Body of pancreas (tissue), 4 donors: ENCODE measurements at regions not wholly inside any gene's neighbourhood (a gene's known extent, or its start where the extent isn't known, plus 50 kb on each side); places are given as distances from the start of the nearest gene placed in this dataset.
A peak's percentile ranks its signal among the peaks of the same experiment; 100 is the strongest.

Experiments
- ATAC-seq: fragments of 150-250 bp; one replicate; pipeline ENCODE4 v1.9.1; 2016
- DNase-seq, 4 donors: peaks; one replicate each; pipeline ENCODE4 v3.0.0-alpha.2; 2019
- H3K27ac ChIP-seq, 4 donors: fragments of 200-600 bp; sonication (generic); 1 replicate in 3 of 4; 2 replicates in 1 of 4; pipeline versions ENCODE4 v1.5.1 to v1.6.1; 2016 to 2019; ENCODE audit warnings: mild to moderate bottlenecking in 1 of 4, mixed read lengths in 1 of 4, moderate library complexity in 1 of 4
- H3K27me3 ChIP-seq, 2 donors: fragments of 200-600 bp; sonication (generic); one replicate each; pipeline ENCODE4 v1.6.0; 2016; ENCODE audit warnings: mild to moderate bottlenecking in 1 of 2
- H3K36me3 ChIP-seq, 2 donors: fragments of 200-600 bp; sonication (generic); replicated peaks in 1 of 2; 2 replicates each; pipeline ENCODE4 v1.5.1; 2016; ENCODE audit warnings: low read depth in 2 of 2; ENCODE audit not compliant: insufficient read depth in 1 of 2
- H3K4me1 ChIP-seq: fragments of 200-600 bp; sonication (generic); one replicate; pipeline ENCODE4 v1.6.0; 2016
- H3K4me3 ChIP-seq, 2 donors: fragments of 200-600 bp; sonication (generic); 1 replicate in 1 of 2; 2 replicates in 1 of 2; pipeline ENCODE4 v1.5.1; 2016 to 2019
- H3K9me3 ChIP-seq, 3 donors: fragments of 200-600 bp; sonication (generic); 1 replicate in 2 of 3; 2 replicates in 1 of 3; pipeline ENCODE4 v1.5.1; 2016
- POLR2A ChIP-seq, 3 donors: fragments of 450-650 bp; IDR thresholded peaks; one replicate each; pipeline ENCODE4 v1.6.1; 2016; ENCODE audit warnings: antibody characterized with exemption in 3 of 3, mild to moderate bottlenecking in 2 of 3
- WGBS, 2 donors: methylation state at CpG; one replicate each; pipeline ENCODE4 v1.1.5; 2017; 5-methylcytosine and 5-hydroxymethylcytosine counted together
- intact Hi-C: fragments of 100-400 bp; cut with DNase I; formaldehyde crosslinking; loops from one replicate; pipeline ENCODE4 v1.15.1; 2023
- TF ChIP-seq, protein P1 (sequence below), 7 experiments: fragments of 450-650 bp in 4 of 7; fragments of 200-600 bp in 3 of 7; sonication (generic) in 3 of 7; IDR thresholded peaks; one replicate each; pipeline ENCODE4 v1.5.1; 2016 to 2019; ENCODE audit warnings: antibody characterized with exemption in 7 of 7

DNA sequence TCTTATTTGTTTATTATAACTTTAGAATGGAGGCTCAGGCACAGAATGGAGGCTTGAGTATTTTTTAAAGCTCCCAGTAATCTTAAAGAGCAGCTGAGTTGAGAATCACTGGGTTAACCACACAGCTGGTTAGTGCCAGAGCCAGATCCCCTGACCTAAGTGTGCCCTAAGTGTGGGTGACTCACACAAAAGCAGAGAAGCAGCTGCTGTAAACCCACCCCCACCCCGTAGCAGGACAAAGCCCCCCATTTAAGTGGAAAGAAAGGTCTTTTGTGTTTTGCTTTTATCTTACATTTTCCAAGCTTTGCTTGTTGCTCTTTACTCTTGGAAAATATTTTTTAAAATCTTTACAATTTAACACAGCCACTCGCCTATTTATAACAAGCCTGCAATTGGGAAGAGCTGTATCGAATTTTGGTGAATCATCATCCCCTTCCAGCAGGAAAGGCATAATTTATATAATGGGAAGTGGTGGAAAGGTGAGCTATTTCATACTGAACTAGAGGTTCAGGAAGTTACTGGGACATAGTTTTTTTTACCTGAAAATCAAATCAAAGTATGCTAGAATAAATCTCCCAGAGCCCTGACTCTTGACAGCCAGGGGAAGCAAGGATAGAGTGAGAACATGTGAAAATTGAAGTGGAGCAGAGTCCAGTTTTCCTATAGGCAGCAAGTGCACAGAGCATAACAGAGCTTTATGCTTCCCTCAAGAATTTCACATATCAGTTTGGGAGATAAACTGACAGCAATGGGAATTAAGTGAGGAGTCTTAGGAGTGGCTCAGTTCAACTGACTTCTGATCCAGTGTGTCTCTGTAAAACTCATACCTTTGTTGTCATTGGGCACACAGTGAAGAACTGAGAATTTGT, 405.7 kb downstream of the AASDHPPT start:
- TF ChIP-seq POLR2A (IDR thresholded peaks at IDR 0.05), result no peak
- TF ChIP-seq, protein P1, sequence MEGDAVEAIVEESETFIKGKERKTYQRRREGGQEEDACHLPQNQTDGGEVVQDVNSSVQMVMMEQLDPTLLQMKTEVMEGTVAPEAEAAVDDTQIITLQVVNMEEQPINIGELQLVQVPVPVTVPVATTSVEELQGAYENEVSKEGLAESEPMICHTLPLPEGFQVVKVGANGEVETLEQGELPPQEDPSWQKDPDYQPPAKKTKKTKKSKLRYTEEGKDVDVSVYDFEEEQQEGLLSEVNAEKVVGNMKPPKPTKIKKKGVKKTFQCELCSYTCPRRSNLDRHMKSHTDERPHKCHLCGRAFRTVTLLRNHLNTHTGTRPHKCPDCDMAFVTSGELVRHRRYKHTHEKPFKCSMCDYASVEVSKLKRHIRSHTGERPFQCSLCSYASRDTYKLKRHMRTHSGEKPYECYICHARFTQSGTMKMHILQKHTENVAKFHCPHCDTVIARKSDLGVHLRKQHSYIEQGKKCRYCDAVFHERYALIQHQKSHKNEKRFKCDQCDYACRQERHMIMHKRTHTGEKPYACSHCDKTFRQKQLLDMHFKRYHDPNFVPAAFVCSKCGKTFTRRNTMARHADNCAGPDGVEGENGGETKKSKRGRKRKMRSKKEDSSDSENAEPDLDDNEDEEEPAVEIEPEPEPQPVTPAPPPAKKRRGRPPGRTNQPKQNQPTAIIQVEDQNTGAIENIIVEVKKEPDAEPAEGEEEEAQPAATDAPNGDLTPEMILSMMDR (IDR thresholded peaks at IDR 0.05), result no peak
- Histone ChIP-seq H3K27ac (peak overlapping the region in 1 of 4 donors; percentile 29), H3K27me3 (no peaks in the 10 kb centered on the region), H3K4me1 (no peaks in the 10 kb centered on the region), H3K4me3 (no peak overlapping the region), H3K9me3 (no peaks in the 10 kb centered on the region), H3K36me3 (no peaks in the 10 kb centered on the region)
- intact Hi-C loops, result no loop called here
- WGBS, 2 donors, result 31 to 41% methylated on average over 3 of the region's 3 CpGs
- ATAC-seq (no peak), DNase-seq (no peak)

DNA sequence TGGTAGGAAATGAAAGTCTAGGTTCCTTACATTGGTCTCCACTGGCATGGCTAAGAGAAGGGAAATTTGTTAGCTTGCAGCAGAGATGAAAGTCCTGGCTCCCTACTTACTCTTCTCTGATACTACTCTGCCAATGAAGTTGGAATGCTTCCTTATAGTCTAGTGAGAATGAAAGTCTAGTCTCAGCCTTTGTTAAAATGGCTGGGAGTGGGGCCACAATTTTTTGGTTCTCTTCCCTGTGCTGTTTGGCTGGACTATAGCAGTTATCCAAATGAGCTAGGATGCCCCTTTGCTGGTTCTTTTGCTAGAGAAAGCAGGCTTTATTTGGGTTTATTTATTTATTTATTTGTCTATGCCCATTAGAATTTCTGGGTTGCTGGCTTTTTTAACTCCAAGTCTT, 414.3 kb downstream of the AASDHPPT start:
- no peak for TF ChIP-seq POLR2A (IDR thresholded peaks at IDR 0.05)
- TF ChIP-seq, protein P1 (IDR thresholded peaks at IDR 0.05), result no peak

DNA sequence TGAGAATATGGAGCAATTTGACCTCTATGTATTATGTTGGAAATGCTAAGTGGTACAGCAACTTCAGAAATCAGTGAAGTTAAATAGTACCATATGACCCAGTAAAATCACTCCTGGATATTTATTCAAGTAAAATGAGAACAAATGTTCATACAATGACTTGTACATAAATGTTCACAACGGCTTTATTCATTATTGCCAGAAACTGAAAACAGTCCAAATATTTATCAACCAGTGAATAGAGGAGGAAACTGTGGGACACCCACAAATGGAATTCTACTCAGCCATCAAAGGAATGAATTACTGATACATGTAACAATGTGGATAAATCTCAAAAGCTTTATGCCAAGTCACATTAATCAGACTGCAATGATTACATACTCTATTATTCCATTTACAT, 416.3 kb downstream of the AASDHPPT start:
- 31 to 42% methylated on average over 1 of the region's 1 CpG for WGBS, 2 donors
- TF ChIP-seq POLR2A (IDR thresholded peaks at IDR 0.05), result no peak
- TF ChIP-seq, protein P1 (IDR thresholded peaks at IDR 0.05), result no peak
- H3K4me3 ChIP-seq, result no peak overlapping the region
- H3K36me3 ChIP-seq, result no peaks in the 10 kb centered on the region
- no peak for DNase-seq
- ATAC-seq, result no peak
- H3K9me3 ChIP-seq, result no peaks in the 10 kb centered on the region
- H3K4me1 ChIP-seq, result no peaks in the 10 kb centered on the region
- H3K27ac ChIP-seq, result no peak overlapping the region
- intact Hi-C loops, result no loop called here
- H3K27me3 ChIP-seq, result no peaks in the 10 kb centered on the region

More for the DNA sequence above, 414.3 kb downstream of the AASDHPPT start:
- Histone ChIP-seq H3K27ac (no peak overlapping the region), H3K36me3 (no peaks in the 10 kb centered on the region), H3K27me3 (no peaks in the 10 kb centered on the region), H3K4me3 (no peak overlapping the region), H3K9me3 (no peaks in the 10 kb centered on the region), H3K4me1 (no peaks in the 10 kb centered on the region)
- intact Hi-C loops, result no loop called here
- no peak for DNase-seq
- ATAC-seq, result no peak

DNA sequence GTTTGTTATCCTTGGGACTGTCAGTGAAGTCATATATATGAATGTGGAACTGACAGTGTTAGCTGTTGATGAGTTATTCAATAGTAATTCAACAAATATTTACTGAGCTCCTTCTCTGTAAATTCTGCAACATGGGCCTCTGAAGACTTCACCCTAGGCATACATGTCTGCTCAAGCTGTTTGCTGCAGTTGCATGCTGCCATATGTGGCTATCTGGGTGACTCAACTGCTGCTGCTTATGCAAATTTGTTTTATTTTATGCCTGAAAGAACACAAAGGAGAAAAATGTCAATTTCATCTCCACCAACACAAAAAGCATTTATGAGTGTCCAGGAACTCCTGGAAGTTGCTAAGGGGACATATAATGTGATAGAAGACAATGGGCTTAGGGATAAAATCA, 417.6 kb downstream of the AASDHPPT start:
- Histone ChIP-seq H3K9me3 (no peaks in the 10 kb centered on the region), H3K36me3 (no peaks in the 10 kb centered on the region), H3K4me3 (no peak overlapping the region), H3K27me3 (no peaks in the 10 kb centered on the region), H3K4me1 (no peaks in the 10 kb centered on the region), H3K27ac (no peak overlapping the region)
- no peak for DNase-seq
- no peak for ATAC-seq
- intact Hi-C loops, result no loop called here
- TF ChIP-seq, protein P1 (IDR thresholded peaks at IDR 0.05), result no peak
- TF ChIP-seq POLR2A (IDR thresholded peaks at IDR 0.05), result no peak

DNA sequence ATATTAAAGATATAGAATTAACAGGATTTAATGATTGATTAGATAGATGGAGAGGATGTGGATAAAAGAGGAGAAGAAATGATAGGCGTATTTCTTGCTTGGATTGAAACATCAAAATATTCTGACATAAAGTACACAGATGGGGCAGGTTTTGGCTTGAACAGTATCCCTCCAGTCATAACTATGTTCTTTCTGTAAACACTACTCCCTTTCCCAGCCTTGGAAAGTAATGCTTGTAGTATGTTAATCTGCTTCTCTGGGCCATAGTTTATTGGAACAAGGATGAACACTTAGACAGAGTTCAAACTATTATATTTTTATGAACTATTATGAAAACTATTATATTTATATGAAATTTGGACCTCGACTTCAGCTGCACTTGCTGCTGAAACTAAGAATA, 419.2 kb downstream of the AASDHPPT start:
- no peak for TF ChIP-seq POLR2A (IDR thresholded peaks at IDR 0.05)
- TF ChIP-seq, protein P1 (IDR thresholded peaks at IDR 0.05), result no peak
- 76 to 81% methylated on average over 2 of the region's 2 CpGs for WGBS, 2 donors
- no peak for ATAC-seq

More for the DNA sequence above, 419.2 kb downstream of the AASDHPPT start:
- Histone ChIP-seq H3K4me1 (no peaks in the 10 kb centered on the region), H3K9me3 (no peaks in the 10 kb centered on the region), H3K27ac (no peak overlapping the region), H3K36me3 (no peaks in the 10 kb centered on the region), H3K27me3 (no peaks in the 10 kb centered on the region), H3K4me3 (no peak overlapping the region)
- intact Hi-C loops, result no loop called here
- DNase-seq, result no peak
